ENCODE measurements at regions not wholly inside any gene's neighbourhood (a gene's known extent, or its start where the extent isn't known, plus 50 kb on each side); places are given as distances from the start of the nearest gene placed in this dataset.

DNA sequence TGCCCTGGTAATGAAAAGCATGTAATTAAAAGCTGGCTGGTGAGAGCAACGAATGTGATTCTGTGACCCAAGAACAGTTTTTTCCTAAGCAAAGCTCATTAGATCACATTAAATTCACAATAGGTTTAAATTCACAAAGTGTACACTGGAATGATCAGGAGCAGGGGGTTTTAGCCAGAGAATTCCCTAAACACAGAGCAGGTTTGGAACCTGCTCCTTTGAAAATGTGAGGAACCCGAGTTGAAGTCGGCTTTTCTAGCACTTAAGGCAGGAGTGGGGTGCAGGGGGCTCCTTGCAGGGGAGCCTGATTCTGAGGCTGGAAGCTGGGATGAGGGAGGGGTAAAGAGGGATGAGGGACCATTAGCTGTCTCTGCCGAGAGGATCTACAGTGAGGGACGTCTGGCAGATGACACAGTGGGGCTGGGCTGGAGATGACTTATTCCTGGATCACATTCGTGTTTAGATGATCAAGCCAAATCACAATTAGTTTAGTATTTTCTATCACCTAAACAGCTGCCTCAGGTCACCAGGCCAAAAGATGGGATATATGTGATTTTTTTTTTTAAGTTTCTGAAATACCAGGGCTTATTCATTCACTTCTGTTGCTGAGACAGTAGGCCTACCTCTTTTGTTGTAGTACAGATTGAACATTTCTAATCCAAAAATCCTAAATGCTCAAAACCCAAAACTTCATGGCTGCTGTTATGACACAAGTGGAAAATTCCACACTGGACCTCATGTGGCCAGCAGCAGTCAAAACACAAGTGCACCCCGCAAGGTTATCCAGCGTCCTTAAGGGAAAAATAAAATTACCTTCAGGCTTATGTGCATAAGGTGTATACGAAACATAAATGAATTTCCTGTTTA lies 93.1 kb upstream of the HIVEP1 start:
- intact Hi-C loops (cut with DNase I; ENCODE audit: low total_unique reads), result no loop called here
- no peak overlapping the region for H3K4me3 ChIP-seq
- peaks cover 0 to 33% (median 12%) of the 10 kb centered on the region in 4 donors for H3K4me1 ChIP-seq
- H3K9me3 ChIP-seq, result no peaks in the 10 kb centered on the region
- no peak for DNase-seq
- H3K27me3 ChIP-seq, result no peaks in the 10 kb centered on the region
- H3K36me3 ChIP-seq, result no peaks in the 10 kb centered on the region
- H3K27ac ChIP-seq, result peak overlapping the region in 1 of 2 donors; percentile 40
- TF ChIP-seq, protein P1, sequence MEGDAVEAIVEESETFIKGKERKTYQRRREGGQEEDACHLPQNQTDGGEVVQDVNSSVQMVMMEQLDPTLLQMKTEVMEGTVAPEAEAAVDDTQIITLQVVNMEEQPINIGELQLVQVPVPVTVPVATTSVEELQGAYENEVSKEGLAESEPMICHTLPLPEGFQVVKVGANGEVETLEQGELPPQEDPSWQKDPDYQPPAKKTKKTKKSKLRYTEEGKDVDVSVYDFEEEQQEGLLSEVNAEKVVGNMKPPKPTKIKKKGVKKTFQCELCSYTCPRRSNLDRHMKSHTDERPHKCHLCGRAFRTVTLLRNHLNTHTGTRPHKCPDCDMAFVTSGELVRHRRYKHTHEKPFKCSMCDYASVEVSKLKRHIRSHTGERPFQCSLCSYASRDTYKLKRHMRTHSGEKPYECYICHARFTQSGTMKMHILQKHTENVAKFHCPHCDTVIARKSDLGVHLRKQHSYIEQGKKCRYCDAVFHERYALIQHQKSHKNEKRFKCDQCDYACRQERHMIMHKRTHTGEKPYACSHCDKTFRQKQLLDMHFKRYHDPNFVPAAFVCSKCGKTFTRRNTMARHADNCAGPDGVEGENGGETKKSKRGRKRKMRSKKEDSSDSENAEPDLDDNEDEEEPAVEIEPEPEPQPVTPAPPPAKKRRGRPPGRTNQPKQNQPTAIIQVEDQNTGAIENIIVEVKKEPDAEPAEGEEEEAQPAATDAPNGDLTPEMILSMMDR (IDR thresholded peaks at IDR 0.05), result no peak

DNA sequence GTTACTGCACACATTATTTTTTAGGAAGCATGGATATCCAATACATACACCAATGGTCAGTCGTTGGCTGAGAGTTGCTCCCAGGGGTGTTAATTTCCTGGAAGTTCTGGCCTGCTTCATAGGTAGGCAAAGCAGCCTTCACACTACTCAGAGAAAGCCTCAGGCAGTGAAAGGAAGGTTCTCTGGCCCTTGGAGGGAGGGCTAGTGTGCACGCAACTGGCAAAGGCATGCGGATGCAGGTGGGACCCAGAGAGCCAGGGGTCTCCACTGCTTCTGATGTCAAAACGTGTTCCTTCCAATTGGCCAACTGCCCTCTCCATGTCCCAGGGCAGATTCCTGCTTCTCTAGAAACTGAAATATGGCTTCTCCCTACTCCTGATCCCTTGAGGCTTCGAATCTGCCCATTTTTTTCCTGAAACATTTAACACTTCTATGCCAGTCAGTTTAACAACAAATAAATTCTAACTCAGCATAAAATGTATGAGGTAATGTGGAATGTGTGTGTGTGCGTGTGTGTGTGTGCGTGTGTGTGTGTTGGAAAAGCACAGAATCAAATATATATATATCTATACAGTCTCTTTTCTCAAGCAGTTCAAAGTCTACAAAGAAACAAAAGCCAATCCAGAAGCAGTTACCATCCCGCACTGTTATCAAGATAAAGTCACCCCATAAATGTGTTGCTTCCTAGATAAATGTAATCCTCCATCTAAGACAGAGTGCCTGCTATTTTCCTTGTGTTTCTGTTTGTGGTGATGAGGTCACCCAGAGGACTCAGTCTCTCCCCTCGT lies 94.0 kb upstream of the HIVEP1 start:
- no peaks in the 10 kb centered on the region for H3K36me3 ChIP-seq
- peak overlapping the region; percentile 2 to 30 for H3K27ac ChIP-seq
- intact Hi-C loops (cut with DNase I; ENCODE audit: low total_unique reads), result no loop called here
- H3K27me3 ChIP-seq, result no peaks in the 10 kb centered on the region
- peaks cover 0 to 33% (median 12%) of the 10 kb centered on the region in 4 donors for H3K4me1 ChIP-seq
- no peak for DNase-seq
- TF ChIP-seq, protein P1 (IDR thresholded peaks at IDR 0.05), result no peak
- H3K9me3 ChIP-seq, result no peaks in the 10 kb centered on the region
- H3K4me3 ChIP-seq, result no peak overlapping the region

DNA sequence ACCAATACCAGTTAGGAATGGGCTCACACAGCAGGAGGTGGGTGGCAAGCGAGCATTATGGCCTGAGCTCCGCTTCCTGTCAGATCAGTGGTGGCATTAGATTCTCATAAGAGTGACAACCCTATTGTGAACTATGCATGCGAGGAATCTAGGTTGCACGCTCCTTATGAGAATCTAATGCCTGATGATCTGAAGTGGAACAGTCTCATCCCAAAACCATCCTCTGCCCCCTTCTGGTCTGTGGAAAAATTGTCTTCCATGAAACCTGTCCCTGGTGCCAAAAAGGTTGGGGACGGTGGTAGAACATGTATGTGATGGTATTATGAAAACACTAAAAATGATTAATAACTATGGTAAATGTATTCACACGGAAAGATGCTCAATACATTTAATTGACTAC lies 99.7 kb upstream of the HIVEP1 start:
- TF ChIP-seq, protein P1 (IDR thresholded peaks at IDR 0.05), result no peak
- no peak overlapping the region for H3K27ac ChIP-seq
- H3K4me1 ChIP-seq, result no peaks in the 10 kb centered on the region
- H3K4me3 ChIP-seq, result no peak overlapping the region
- DNase-seq, result no peak
- H3K36me3 ChIP-seq, result no peaks in the 10 kb centered on the region
- intact Hi-C loops (cut with DNase I; ENCODE audit: low total_unique reads), result no loop called here
- no peaks in the 10 kb centered on the region for H3K9me3 ChIP-seq
- no peaks in the 10 kb centered on the region for H3K27me3 ChIP-seq

DNA sequence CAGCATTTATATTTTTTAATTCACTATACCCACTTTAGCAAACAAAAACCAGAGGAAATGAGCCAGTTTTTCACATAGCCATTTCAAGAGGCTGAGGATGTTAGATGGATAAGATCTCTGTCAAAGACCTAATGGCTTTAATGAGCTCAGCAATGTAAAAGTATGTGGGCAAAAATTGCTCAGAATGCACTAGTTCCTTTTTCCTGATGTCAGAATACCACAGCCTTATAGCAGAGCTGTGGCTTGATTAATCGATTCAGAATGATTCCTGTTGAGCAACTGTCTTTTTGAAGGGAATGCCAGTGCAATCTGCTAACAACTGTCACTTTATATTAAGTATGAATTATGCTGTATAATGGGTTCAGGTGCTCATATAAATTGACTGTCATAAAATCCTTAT lies 100.6 kb upstream of the HIVEP1 start:
- TF ChIP-seq, protein P1 (IDR thresholded peaks at IDR 0.05), result no peak
- Histone ChIP-seq H3K9me3 (no peaks in the 10 kb centered on the region), H3K4me1 (no peaks in the 10 kb centered on the region), H3K27me3 (no peaks in the 10 kb centered on the region), H3K27ac (no peak overlapping the region), H3K36me3 (no peaks in the 10 kb centered on the region), H3K4me3 (no peak overlapping the region)
- no peak for DNase-seq
- intact Hi-C loops (cut with DNase I; ENCODE audit: low total_unique reads), result no loop called here

DNA sequence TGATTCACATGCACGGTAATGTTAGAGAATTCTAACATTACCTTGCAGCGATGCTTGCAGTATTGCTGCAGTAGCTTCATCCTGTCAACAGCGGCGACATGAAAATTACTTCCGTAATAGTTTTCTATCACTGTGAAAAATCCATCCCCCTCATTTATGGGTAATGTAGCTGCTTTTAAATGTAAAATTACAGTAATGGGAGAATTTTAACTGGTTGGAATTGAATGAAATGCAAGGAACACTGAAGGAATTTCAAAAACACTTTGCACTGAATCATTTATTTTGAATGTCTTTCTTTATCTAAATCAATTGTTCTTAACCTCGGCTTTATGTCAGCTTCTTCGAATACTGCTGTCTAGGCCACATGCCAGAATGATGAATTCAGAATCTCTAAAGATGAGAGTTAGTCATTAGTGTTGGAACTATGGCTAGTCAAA lies 102.4 kb upstream of the HIVEP1 start:
- no peak overlapping the region for H3K4me3 ChIP-seq
- intact Hi-C loops (cut with DNase I; ENCODE audit: low total_unique reads), result no loop called here
- H3K9me3 ChIP-seq, result no peaks in the 10 kb centered on the region
- H3K27me3 ChIP-seq, result no peaks in the 10 kb centered on the region
- DNase-seq, result no peak
- no peaks in the 10 kb centered on the region for H3K4me1 ChIP-seq
- H3K36me3 ChIP-seq, result no peaks in the 10 kb centered on the region
- TF ChIP-seq, protein P1 (IDR thresholded peaks at IDR 0.05), result no peak
- no peak overlapping the region for H3K27ac ChIP-seq
